ENCODE measurements at regions not wholly inside any gene's neighbourhood (a gene's known extent, or its start where the extent isn't known, plus 50 kb on each side); places are given as distances from the start of the nearest gene placed in this dataset.

DNA sequence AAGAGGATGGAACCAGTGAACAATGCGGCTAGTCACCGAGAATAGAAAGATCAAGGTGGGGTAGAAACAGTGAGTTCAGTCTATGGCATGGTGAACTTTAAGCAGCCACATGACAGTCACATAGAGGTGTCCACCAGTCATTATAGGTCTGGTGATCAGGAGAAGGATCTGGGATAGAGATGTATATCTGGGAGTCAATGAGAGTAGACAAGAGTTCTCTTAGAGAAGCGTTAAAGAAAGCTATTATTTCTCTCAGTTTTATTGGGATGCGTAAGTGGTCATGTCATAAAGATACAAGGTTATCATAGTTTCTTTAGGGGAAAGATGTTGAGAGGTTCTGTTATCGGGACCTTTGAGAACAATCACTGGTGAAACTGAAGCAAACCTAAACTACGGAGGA, 136.1 kb upstream of the SLC38A2 start:
- TF ChIP-seq, protein P1, sequence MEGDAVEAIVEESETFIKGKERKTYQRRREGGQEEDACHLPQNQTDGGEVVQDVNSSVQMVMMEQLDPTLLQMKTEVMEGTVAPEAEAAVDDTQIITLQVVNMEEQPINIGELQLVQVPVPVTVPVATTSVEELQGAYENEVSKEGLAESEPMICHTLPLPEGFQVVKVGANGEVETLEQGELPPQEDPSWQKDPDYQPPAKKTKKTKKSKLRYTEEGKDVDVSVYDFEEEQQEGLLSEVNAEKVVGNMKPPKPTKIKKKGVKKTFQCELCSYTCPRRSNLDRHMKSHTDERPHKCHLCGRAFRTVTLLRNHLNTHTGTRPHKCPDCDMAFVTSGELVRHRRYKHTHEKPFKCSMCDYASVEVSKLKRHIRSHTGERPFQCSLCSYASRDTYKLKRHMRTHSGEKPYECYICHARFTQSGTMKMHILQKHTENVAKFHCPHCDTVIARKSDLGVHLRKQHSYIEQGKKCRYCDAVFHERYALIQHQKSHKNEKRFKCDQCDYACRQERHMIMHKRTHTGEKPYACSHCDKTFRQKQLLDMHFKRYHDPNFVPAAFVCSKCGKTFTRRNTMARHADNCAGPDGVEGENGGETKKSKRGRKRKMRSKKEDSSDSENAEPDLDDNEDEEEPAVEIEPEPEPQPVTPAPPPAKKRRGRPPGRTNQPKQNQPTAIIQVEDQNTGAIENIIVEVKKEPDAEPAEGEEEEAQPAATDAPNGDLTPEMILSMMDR (IDR thresholded peaks at IDR 0.05), result no peak
- no peak for TF ChIP-seq POLR2A (IDR thresholded peaks at IDR 0.05)
